ENCODE measurements at regions not wholly inside any gene's neighbourhood (a gene's known extent, or its start where the extent isn't known, plus 50 kb on each side); places are given as distances from the start of the nearest gene placed in this dataset.

GRCh38 chr4:181604546-181604945 lies 638.7 kb upstream of the TENM3 start:
- TF ChIP-seq CTCF (IDR thresholded peaks at IDR 0.05 in 4 of 5, conservative IDR thresholded peaks at IDR 0.05 in 1 of 5) (no peak), POLR2A (IDR thresholded peaks at IDR 0.05) (no peak)
- H3K27ac ChIP-seq: no peak overlapping the region
- no peaks in the 10 kb centered on the region for H3K4me1 ChIP-seq
- no peaks in the 10 kb centered on the region for H3K9me3 ChIP-seq
- intact Hi-C loops (cut with DNase I; ENCODE audit: low total_unique reads) (no loop called here), in situ Hi-C loops (cut with MboI; ENCODE audit: low sequenced_read_pairs in 4 of 4) (no loop called here)
- no peaks in the 10 kb centered on the region for H3K27me3 ChIP-seq
- H3K4me3 ChIP-seq: no peak overlapping the region
- ATAC-seq (no peak), DNase-seq (no peak)
- no peaks in the 10 kb centered on the region for H3K36me3 ChIP-seq

- H3K4me1 ChIP-seq: no peaks in the 10 kb centered on the region
- H3K27ac ChIP-seq: no peak overlapping the region
- DNase-seq (no peak), ATAC-seq (no peak)
- no peak overlapping the region for H3K4me3 ChIP-seq
- H3K27me3 ChIP-seq: no peaks in the 10 kb centered on the region
- intact Hi-C loops (cut with DNase I; ENCODE audit: low total_unique reads): no loop called here
- in situ Hi-C loops (cut with MboI; ENCODE audit: low sequenced_read_pairs in 4 of 4): no loop called here
- H3K36me3 ChIP-seq: no peaks in the 10 kb centered on the region
- no peak for TF ChIP-seq POLR2A (IDR thresholded peaks at IDR 0.05)
- no peak for TF ChIP-seq CTCF (IDR thresholded peaks at IDR 0.05 in 4 of 5, conservative IDR thresholded peaks at IDR 0.05 in 1 of 5)
- no peaks in the 10 kb centered on the region for H3K9me3 ChIP-seq
These were observed 636.9 kb upstream of the TENM3 start for GRCh38 chr4:181606300-181606699.

GRCh38 chr4:181608181-181608580 lies 635.0 kb upstream of the TENM3 start:
- Histone ChIP-seq H3K27ac (no peak overlapping the region), H3K36me3 (no peaks in the 10 kb centered on the region), H3K9me3 (no peaks in the 10 kb centered on the region), H3K4me1 (no peaks in the 10 kb centered on the region), H3K4me3 (no peak overlapping the region), H3K27me3 (no peaks in the 10 kb centered on the region)
- intact Hi-C loops (cut with DNase I; ENCODE audit: low total_unique reads) (no loop called here), in situ Hi-C loops (cut with MboI; ENCODE audit: low sequenced_read_pairs in 4 of 4) (no loop called here)
- TF ChIP-seq CTCF (IDR thresholded peaks at IDR 0.05 in 4 of 5, conservative IDR thresholded peaks at IDR 0.05 in 1 of 5) (no peak), POLR2A (IDR thresholded peaks at IDR 0.05) (no peak)
- ATAC-seq: no peak
- DNase-seq: no peak

- no peak overlapping the region for H3K27ac ChIP-seq
- H3K9me3 ChIP-seq: no peaks in the 10 kb centered on the region
- no peaks in the 10 kb centered on the region for H3K4me1 ChIP-seq
- no peaks in the 10 kb centered on the region for H3K27me3 ChIP-seq
- DNase-seq: no peak
- no peaks in the 10 kb centered on the region for H3K36me3 ChIP-seq
- no peak overlapping the region for H3K4me3 ChIP-seq
- in situ Hi-C loops (cut with MboI; ENCODE audit: low sequenced_read_pairs in 4 of 4) (no loop called here), intact Hi-C loops (cut with DNase I; ENCODE audit: low total_unique reads) (no loop called here)
- ATAC-seq: no peak
- TF ChIP-seq POLR2A (IDR thresholded peaks at IDR 0.05) (no peak), CTCF (IDR thresholded peaks at IDR 0.05 in 4 of 5, conservative IDR thresholded peaks at IDR 0.05 in 1 of 5) (no peak)
These were observed 632.0 kb upstream of the TENM3 start for GRCh38 chr4:181611033-181611711.

Data from gastrocnemius medialis (tissue), 4 donors.